GM18498 (cell line): ENCODE measurements at regions not wholly inside any gene's neighbourhood (a gene's known extent, or its start where the extent isn't known, plus 50 kb on each side); places are given as distances from the start of the nearest gene placed in this dataset.
A peak's percentile ranks its signal among the peaks of the same experiment; 100 is the strongest.
"Not testable (repeated sequence)": the region's sequence is repeated elsewhere in the genome, so short reads cannot be mapped to it uniquely, and the experiment has no call there.

Experiments
- ATAC-seq: cut with Tn5 transposase; IDR thresholded peaks from one replicate; pipeline ENCODE4 v1.9.1; 2021; ENCODE audit warnings: mild to moderate bottlenecking, moderate library complexity; ENCODE audit not compliant: unreplicated experiment

DNA sequence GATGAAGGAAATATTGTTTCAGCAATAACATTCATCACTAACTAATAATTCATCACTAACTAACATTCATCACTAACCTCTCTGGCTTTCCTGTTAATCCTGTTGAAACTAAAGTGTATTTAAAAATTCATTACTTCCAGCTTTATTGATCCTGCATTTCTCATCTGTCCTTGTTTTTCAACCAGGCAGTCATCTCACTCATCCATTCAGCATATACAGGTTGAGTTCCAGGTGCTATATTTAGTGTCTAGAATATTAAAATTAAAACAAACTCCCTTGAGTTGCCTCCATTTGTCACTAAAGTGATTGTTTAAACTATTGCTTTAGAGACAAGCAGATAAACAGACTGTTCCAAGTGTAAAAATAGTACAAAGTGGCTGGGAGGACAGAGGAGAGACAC is 58.1 kb downstream of the ATXN7L3B start:
- ATAC-seq: no peak

DNA sequence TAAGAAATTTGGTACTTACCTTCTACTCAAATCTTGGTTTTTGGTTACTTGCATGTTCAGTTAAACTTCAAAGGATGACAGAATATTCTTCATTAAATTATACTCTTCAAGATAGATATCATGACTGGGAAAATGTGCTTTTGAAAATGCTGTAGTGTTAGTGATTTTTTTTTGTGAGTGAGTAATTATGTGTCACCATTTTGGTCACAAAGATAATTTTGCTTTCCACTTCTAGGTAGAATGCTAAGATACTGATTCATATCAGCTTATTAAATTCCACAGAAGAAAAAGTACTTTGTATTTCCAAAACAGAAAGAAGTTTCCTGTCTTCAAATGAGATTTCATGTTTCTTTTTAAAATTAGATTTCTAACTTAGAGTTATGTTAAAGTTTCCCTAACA is 61.2 kb downstream of the ATXN7L3B start:
- no peak for ATAC-seq

DNA sequence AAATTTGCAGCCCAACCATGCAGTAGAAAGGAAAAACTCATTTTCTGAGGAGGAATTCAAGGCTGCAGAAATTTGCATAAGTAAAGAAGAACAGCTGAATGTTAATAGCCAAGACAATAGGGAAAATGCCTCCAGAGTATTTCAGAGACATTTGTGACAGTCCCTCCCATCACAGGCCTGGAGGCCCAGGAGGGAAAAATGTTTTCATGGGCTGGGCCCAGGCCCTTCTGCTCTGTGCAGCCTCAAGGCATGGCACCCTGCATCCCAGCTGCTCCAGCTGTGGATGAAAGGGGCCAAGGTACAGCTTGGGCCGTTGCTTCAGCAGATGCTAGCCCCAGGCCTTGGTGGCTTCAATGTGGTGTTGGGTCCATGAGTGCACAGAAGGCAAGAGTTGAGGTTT is 62.3 kb downstream of the ATXN7L3B start:
- no peak for ATAC-seq

DNA sequence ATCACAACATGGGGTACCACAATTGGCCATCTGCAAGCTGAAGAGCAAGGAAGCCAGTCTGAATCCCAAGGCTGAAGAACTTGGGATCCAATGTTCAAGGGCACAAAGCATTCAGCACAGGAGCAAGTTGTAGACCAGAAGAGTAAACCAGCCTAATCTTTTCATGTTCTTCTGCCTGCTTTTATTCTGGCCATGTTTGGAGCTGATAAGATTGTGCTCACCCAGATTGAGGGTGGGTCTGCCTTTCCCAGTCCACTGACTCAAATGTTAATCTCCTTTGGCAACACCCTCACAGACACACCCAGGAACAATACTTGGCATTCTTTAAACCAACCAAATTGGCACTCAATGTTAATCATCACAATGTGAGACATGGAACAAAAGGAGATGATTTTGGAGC is 63.2 kb downstream of the ATXN7L3B start:
- ATAC-seq: not testable (repeated sequence)

DNA sequence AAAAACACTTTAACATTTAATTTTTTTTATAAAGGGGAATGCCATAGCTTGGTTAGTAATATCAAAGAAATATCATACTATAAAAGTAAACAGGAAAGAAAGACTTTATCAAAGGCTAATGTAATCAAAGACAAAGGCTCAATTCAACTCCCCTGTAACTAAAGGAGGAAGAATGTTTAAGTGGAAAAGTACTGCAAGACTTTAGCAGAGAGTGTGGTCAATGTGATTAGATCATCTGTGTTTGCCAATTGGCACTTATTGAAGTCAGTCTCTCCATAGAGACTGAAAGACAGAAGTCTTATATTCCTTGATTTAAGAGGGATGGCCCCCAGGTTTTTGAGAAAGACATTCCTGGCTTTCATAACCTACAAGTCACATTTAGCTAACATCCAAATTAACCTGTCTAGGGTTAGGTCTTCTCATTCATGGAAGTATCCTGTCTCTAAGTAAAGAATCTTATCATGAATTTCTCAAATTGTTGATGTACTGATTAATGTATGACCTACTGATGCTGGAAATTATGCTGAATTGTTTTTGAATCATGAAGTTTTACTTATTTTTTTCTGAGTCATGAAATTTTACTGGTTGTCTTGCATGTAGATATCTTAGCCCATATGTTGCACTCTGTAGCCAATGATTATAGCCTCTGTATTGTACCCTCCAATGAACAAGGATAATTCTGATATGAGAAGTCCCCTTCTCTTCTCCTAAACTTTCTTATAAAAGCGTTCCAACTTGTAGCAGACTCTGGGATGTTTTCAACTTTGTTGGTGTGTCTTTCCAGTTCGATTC is 65.4 kb downstream of the ATXN7L3B start:
- ATAC-seq: no peak

DNA sequence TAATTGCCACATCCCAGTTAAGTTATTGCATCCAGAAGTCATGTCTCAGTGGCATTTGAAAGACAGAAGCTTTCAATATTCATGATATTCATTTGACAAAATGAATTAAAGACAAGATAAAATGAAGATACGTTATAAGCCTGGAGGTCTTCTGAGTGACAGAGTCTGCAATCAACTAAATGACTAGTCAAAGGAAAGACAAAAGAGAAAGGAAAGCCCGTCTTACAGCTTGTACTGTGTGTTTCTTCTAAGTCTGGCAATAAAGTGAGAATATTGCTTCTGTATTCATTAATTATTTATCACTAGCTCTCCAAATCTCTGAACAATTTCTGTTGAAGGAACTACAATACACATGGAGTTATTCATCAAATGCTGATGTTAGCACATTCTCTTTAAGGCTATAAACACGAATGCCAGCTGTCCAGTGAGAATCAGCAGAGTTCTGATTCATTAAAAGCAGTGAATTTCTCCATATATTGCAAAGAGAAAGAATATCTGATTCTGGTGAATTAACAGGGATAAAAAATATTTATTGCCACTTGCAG is 70.7 kb downstream of the ATXN7L3B start:
- ATAC-seq: no peak

DNA sequence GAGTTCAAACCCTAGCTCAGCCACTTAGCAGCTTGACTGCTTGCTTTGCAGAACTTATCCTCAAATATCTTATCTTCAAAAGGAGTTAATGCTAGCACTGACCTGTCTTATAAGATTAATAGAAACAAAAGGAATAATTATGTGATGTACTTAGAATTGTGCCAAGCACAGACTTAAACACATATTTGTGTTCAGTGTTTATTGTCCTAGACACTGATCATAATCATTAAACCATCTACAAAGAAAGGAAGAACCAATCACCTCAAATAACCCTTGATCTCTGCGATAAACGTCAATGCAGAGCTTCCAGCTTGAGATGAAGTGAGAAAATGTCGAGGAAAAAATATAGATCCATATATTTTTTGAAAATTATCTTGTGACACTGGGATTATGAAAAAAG is 73.1 kb downstream of the ATXN7L3B start:
- no peak for ATAC-seq

DNA sequence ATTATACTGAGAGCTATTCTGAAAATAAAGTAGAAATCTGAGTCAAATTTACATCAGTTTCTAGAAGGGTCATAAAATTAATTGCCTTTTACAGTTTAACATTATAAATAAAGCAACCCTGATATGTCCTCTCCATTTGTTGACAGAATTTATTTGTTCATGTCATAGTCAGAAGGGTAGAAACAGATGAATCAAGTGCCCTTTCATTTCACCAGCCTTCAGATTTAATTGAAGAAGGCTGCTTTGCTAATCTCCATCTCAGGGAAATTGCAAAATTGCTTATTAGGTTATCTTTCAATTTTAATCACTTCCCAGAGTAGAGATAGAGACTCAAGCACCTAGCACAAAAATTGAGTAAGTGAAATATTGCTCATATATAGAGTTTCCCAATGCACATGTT is 76.8 kb downstream of the ATXN7L3B start:
- no peak for ATAC-seq

DNA sequence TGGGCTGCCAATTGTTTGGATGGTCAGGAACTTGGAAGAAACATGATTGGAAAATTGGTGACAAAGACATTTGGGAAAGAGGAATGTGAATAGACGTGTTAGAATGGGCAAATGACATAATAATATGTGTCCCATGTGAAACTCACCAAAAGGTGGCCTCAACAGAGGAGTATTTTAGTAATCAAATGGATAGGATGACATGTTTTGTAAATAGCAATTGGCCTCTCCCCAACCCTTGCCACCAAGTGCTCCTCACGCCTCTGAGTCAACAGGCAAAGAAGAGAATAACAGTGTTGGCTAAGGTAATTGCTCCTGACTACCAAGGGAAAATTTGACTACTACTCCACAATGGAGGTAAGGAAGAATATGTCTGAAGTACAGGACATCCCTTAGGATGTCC is 81.4 kb downstream of the ATXN7L3B start:
- no peak for ATAC-seq

DNA sequence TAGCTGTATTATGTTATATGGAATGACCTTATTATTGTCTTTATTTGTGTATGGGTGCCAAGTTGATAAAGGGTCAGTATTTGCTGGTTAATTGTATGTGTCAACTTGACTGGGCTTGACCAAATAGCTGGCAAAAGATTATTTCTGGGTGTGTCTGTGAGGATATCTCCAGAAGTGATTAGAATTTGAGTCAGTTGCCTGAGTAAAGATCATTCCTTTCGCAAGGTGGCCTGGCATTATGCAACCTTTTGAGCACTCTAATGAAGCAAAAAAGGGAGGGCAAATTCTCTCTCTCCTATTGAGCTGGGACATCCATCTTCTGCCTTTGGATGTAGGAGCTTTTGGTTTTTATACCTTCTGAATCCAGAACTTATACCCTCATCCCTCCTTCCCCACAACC is 82.2 kb downstream of the ATXN7L3B start:
- ATAC-seq: no peak

DNA sequence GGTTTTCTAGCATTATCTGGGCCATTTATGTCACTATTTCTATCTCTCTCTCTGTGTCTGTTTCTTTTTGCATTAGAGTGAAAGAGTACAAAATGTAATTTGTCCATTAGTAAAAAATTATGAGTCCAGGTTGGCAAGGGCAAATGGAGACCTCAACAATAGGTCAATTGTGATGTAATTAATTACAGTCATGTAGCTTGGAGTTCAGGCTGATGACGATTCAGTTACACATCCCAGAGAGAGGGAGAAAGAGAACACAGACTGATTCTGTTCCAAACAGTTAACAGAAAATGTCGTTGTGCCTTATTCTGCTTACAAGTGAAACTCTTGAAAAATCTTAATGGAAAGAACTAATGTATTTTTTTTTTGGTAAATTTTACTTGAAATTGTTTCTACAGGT is 83.3 kb downstream of the ATXN7L3B start:
- no peak for ATAC-seq

DNA sequence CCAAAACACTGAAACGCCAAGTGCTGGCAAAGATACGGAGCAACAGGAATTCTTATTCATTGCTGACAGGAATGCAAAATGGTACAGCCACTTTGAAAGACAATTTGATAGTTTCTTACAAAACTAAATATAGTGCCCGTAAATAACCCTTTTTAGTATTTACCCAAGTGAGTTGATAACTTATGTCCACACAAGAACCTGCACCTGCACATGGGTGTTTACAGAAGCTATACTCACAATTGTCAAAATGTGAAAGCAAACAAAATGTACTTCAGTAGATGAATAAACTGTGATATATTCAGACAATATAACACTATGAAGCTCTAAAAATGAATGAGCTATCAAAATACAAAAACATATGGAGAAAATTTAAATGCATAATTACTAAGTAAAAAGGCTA is 86.6 kb downstream of the ATXN7L3B start:
- ATAC-seq: no peak

DNA sequence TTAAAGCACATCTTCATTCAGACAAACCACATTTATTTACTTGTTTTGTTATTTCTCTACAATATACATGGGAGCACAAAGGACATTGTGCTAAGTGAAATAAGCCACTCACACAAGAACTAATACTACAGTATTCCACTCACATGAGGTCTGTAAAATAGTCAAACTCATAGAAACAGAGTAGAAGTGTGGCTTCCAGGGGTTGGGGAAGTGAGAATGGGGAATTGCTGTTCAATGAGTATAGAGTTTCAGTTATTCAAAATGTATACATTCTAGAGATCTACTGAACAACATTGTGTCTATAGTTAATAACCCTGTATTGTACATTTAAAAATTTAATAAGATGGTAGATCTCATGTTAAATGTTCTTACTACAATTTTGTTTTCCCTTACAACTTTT is 88.8 kb downstream of the ATXN7L3B start:
- ATAC-seq: peak; percentile 86

DNA sequence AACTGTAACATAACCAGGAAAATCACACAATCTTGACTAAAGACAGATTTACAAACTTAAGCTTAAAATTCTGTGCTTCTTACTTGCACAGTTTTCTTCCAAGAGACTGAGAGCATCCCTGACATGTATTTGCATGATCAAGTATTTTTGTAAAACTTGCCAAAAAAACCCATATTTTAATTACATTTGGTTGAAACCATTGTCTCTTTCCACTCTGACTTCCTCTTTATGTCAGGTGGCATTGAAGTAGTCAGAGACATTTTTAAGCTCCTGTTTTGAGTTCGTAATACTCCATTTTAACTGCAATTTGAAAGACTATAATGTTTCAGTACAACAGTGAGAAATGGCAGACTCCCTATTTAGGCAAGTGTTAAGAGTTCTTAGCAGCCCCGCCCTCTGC is 103.6 kb downstream of the ATXN7L3B start:
- no peak for ATAC-seq

DNA sequence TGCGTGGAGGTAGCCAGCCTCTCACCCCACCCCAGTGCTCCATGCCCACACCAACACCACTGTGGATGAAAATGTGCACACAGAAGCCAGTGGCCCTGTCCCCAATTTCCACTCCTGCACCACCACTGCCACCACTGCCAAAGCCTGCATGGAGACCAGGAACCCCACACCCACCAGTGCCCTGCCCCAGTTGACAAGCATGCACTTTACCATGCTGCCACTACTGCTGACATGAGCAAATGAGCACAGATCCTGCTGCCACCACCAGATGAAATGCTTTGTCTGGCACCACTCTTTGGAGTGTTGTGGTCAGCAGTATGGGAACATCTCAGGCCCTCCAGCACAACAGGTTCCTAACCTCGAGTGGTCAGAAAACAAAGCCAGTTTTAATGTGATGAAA is 104.1 kb downstream of the ATXN7L3B start:
- ATAC-seq: no peak

DNA sequence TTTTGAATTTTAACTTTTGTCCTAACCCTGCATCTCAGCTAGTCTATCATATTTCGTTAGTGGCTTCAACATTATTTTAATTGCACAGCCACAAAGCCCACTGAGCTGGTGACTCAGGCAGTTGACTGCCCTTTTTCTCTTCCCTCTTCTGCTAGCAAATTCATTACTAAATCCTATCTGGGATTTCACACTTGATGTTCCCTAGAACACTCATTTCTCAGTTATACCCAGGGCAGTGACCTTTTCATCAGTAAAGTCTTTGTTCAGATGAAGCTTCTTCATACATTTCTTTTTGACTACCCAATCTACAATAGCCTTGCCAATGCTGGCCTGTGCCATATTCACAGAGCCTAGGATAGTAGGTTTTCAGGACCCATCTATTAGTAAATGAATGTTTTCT is 107.0 kb downstream of the ATXN7L3B start:
- no peak for ATAC-seq

DNA sequence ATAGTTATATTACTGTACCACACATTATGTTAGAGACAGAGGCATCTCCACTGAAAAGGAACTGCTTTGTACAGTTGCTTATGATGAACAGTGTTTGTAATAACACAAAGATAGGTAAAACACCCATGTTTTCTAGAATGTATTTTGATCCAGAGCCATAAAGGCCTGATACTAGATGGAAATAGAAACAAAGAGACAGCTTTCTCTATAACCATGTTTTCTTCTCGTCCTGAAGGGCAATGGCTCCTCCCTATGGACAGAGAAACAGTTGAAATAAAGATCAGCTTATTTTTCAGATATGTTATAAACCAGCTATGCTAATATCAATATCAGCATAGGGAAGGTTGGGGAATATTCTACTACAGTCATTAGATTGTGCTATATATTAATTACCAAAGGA is 109.2 kb downstream of the ATXN7L3B start:
- ATAC-seq: no peak

DNA sequence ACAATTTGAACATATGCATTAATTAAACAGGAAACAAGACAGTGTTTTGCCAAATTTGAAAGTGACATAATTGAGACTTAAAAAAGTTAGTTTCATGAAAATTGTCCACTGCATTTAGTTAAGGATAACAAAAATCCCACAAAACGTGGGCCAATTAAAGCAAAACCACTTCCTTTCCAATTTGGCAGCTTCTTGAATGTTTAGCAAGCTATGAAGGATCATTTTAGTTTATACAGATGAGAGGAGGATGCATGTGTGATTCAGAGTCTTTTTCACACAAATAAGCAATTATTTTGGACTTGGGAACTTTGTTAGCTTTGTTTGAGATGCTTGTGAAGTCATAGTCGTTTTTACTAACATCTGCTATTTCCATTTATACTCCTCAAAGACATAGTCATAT is 109.6 kb downstream of the ATXN7L3B start:
- no peak for ATAC-seq

DNA sequence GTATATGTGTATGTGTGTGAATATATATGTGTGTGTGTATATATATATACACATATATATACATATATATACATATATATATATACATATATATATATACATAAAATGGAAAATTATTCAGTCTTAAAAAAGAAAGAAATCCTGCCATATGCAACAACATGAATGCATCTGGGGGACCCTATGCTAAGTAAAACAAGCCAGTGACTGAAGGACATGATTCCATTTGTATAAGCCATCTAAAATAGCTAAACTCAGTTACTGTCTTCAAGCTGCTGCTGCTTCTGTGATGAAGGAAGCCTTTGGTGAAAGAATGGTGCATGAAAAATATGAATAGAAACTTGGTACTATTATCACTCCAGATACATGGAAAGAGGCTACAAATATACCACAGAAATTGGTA is 118.6 kb downstream of the ATXN7L3B start:
- ATAC-seq: no peak

DNA sequence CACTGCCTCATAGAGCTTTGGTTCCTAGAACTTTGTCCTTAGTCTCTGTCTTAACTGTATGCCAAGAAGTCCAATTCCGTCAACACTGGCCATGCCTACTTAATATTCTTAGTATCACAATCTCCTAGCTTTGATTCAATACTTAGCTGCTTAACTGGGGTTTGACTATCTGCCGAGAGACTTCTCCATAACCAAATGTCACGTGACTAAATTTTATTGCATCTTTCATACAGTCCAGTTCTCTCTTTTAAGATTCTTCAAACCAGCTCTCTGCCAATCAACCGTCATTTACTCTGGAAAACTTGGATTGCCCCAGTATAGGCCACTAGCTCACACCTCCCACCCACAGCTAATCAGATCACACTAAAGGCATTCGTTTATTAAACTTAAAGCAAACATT is 122.8 kb downstream of the ATXN7L3B start:
- no peak for ATAC-seq

DNA sequence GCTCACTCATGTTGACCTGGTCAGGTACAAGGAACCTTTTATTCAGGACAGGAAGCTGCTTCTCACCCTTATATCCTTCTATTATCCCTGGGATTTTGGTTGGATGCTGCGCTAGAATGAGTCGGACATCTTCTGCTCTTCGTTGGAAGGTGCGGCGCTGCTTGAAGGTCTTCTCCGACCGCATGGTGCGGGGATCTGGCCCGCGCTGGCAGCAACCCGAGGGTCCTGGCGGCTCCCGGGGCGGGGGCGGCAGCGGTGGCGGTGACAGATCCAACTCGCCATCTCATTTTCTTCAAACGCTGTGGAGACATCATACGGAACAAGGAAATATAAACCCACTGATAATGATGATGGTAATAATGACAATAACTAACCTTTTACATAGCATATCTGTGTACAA is 126.3 kb downstream of the ATXN7L3B start:
- no peak for ATAC-seq

DNA sequence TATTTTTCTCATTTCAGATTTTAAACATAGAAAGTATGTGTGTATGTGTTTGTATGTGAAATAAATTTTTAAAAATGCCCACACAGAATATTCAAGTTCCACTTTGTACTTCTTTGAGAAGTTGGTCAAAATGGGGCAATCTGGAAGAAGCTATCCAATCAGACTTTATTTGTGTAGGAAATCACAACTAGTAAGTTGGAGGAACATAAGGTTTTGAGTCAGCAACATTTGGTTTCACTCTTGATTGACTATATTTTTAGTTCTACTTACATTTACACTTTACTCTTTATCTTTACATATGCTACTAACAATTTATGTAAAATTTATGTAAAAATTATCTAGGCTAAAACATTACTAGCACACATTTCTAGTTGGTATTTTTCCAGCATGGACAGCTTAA is 128.1 kb downstream of the ATXN7L3B start:
- no peak for ATAC-seq

DNA sequence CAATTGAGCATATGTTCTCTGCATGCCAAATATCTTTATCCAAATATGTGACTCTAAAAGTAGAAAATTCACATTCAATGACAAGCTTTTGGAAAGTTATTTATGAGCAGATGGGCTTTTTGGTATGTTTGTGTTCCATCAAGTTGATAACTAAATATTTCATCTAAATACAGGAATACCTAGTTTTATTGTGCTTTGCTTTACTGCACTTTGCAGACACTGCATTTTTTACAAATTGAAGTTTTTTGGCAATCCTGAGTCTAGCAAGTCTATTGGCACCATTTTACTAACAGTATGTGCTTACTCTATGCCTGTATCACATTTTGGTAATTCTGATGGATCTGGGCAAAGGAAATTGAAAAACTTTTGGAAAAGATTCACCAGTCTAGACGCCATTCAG is 133.8 kb downstream of the ATXN7L3B start:
- no peak for ATAC-seq
